Endothelial cell of umbilical vein (primary cell): ENCODE measurements at regions not wholly inside any gene's neighbourhood (a gene's known extent, or its start where the extent isn't known, plus 50 kb on each side); places are given as distances from the start of the nearest gene placed in this dataset.
A peak's percentile ranks its signal among the peaks of the same experiment; 100 is the strongest.

ENCODE experiments used
- BruUV-seq: library from RNA; stranded (reverse); fragments of 400-500 nt; replicated peaks from 2 replicates; lab custom pipeline; 2021; lab: Mats Ljungman, UMichigan
- CTCF ChIA-PET: fragments of 300-600, 350-600 bp; sonication (Branson Sonifier 250); formaldehyde crosslinking; loops from one replicate; lab custom pipeline; 2021; ENCODE audit warnings: antibody characterized with exemption, inconsistent platforms; lab: Charles Lee
- POLR2A ChIA-PET: fragments of 300-600, 350-600 bp; sonication (Branson Sonifier 250); formaldehyde crosslinking; loops from one replicate; lab custom pipeline; 2021; ENCODE audit warnings: antibody characterized with exemption, inconsistent platforms; lab: Charles Lee
- DNase-seq: peaks from one replicate; pipeline ENCODE4 v3.0.0-alpha.2; 2011; ENCODE audit warnings: low read depth, low spot score
- FAIRE-seq: peaks from 2 replicates; lab custom pipeline; 2011; peaks lifted over from hg19 to GRCh38; lab: Jason Lieb, UNC
- H2AFZ ChIP-seq: 2 replicates; pipeline ENCODE4 v1.6.0; 2012; ENCODE audit warnings: low read depth, low read length, control low read depth, inconsistent platforms
- H3K27ac ChIP-seq: 2 replicates; pipeline ENCODE4 v1.5.1; 2011; ENCODE audit warnings: low read depth, mild to moderate bottlenecking, control low read depth, low read length, moderate library complexity; ENCODE audit not compliant: insufficient read depth
- H3K27me3 ChIP-seq, 2 experiments: 2 replicates each; pipeline versions ENCODE4 v1.6.0 to v1.6.1; 2011; ENCODE audit warnings: low read length in 2 of 2, mixed read lengths in 1 of 2; ENCODE audit not compliant: control insufficient read depth in 2 of 2, insufficient read depth in 2 of 2
- H3K36me3 ChIP-seq, 2 experiments: 2 replicates in 1 of 2; 3 replicates in 1 of 2; pipeline ENCODE4 v1.5.1; 2011; ENCODE audit warnings: low read length in 2 of 2, mild to moderate bottlenecking in 1 of 2, moderate library complexity in 1 of 2; ENCODE audit not compliant: control insufficient read depth in 2 of 2, insufficient read depth in 2 of 2; ENCODE audit errors: extremely low read depth in 1 of 2
- H3K4me1 ChIP-seq: 3 replicates; pipeline ENCODE4 v1.5.1; 2011; ENCODE audit warnings: mild to moderate bottlenecking, low read length; ENCODE audit not compliant: control insufficient read depth, insufficient read depth; ENCODE audit errors: extremely low read depth
- H3K4me2 ChIP-seq: 2 replicates; pipeline ENCODE4 v1.6.1; 2011; ENCODE audit warnings: low read length, control low read depth, mixed read lengths; ENCODE audit not compliant: insufficient read depth
- H3K4me3 ChIP-seq, 3 experiments: fragments of 200-600 bp in 1 of 3; sonication (generic), shearing (Covaris generic) in 1 of 3; replicated peaks in 1 of 3; 2 replicates each; pipeline ENCODE4 v1.5.1; 2011 to 2016; ENCODE audit warnings: control low read depth in 3 of 3, low read length in 3 of 3, mild to moderate bottlenecking in 2 of 3, inconsistent platforms in 1 of 3, low read depth in 1 of 3, moderate library complexity in 1 of 3; ENCODE audit not compliant: insufficient read depth in 1 of 3
- H3K79me2 ChIP-seq: 2 replicates; pipeline ENCODE4 v1.6.0; 2012; ENCODE audit warnings: low read length, inconsistent platforms; ENCODE audit not compliant: control insufficient read depth, insufficient read depth
- H3K9ac ChIP-seq: replicated peaks from 2 replicates; pipeline ENCODE3; 2011; ENCODE audit warnings: low read length, control low read depth; ENCODE audit not compliant: insufficient read depth; ENCODE audit errors: extremely low read depth
- H3K9me1 ChIP-seq: replicated peaks from 3 replicates; pipeline ENCODE4 v1.6.0; 2011; ENCODE audit warnings: mild to moderate bottlenecking, low read length; ENCODE audit not compliant: control insufficient read depth, insufficient read depth; ENCODE audit errors: extremely low read depth
- H3K9me3 ChIP-seq: replicated peaks from 2 replicates; pipeline ENCODE4 v1.5.1; 2012; ENCODE audit warnings: low read length, inconsistent platforms; ENCODE audit not compliant: control insufficient read depth, insufficient read depth
- H4K20me1 ChIP-seq: replicated peaks from 2 replicates; pipeline ENCODE3; 2011; ENCODE audit warnings: mild to moderate bottlenecking, low read length; ENCODE audit not compliant: control insufficient read depth, insufficient read depth; ENCODE audit errors: extremely low read depth
- EZH2 ChIP-seq: IDR thresholded peaks from 2 replicates; pipeline ENCODE4 v1.6.1; 2012; ENCODE audit warnings: borderline replicate concordance, low read depth, mild to moderate bottlenecking, moderate library complexity, low read length, inconsistent platforms; ENCODE audit not compliant: severe bottlenecking
- FOS ChIP-seq: IDR thresholded peaks from 2 replicates; pipeline ENCODE4 v1.6.1; 2011; ENCODE audit warnings: mild to moderate bottlenecking, low read length, moderate library complexity, borderline replicate concordance; ENCODE audit not compliant: insufficient read depth
- GATA2 ChIP-seq: IDR thresholded peaks from 2 replicates; pipeline ENCODE4 v1.7.0; 2011; ENCODE audit warnings: low read depth, mild to moderate bottlenecking, moderate library complexity, mixed read lengths, low read length; ENCODE audit not compliant: insufficient read length, insufficient read depth
- MYC ChIP-seq: IDR thresholded peaks from one replicate; pipeline ENCODE4 v1.6.1; 2011; ENCODE audit warnings: mild to moderate bottlenecking, low read depth, low read length
- POLR2A ChIP-seq: IDR thresholded peaks from 2 replicates; pipeline ENCODE4 v1.6.1; 2012; ENCODE audit warnings: low read depth, mild to moderate bottlenecking, control low read depth, low read length
- dilution Hi-C: fragments of 300-500 bp; cut with MboI; formaldehyde crosslinking; loops from one replicate; pipeline ENCODE4 v1.15.0; 2019; ENCODE audit warnings: low sequenced_read_pairs; ENCODE audit not compliant: extremely low pct_ligation_motif_present
- intact Hi-C: fragments of 100-400 bp; cut with micrococcal nuclease; formaldehyde crosslinking; loops from one replicate; pipeline ENCODE4 v1.10.0; 2022
- TF ChIP-seq, protein P1 (sequence below), 2 donors: IDR thresholded peaks; 1 replicate in 1 of 2; 2 replicates in 1 of 2; pipeline ENCODE4 v1.5.1; 2011; ENCODE audit warnings: low read length in 2 of 2, mild to moderate bottlenecking in 2 of 2, moderate library complexity in 2 of 2, control low read depth in 1 of 2, inconsistent platforms in 1 of 2, low read depth in 1 of 2; ENCODE audit not compliant: insufficient read depth in 1 of 2; ENCODE audit errors: extremely low read depth in 1 of 2
- TF ChIP-seq, protein P2 (sequence below): IDR thresholded peaks from 2 replicates; pipeline ENCODE4 v1.6.1; 2011; ENCODE audit not compliant: insufficient read depth, insufficient read length

DNA sequence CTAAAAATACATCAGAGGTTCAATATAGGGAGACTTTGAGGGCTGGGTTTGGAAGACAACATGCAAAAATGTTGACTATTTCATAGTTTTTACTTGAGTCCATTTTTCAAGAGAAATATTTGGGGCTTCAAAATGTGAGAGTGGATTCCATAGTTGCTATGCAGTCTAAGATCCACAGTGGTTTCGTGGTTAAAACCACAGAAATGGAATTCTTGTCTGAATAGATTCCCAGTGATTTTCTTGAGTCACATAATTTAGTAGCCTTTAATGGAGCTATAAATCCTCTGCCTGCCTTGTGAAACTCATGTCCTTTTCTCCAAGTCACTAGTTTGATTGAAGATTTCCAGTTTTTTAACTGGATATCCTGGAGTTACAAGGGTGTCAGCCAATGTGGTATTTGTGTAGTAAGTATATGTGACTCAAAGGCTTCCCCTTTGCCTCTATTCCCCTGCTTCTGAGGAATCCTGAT, 94.7 kb upstream of the RBMS3 start:
- DNase-seq, result no peak
- Histone ChIP-seq H2AFZ (no peak overlapping the region), H3K9me1 (no peaks in the 10 kb centered on the region), H3K4me1 (peaks cover 17% of the 10 kb centered on the region), H3K27me3 (no peaks in the 10 kb centered on the region), H3K4me3 (no peak overlapping the region), H4K20me1 (no peaks in the 10 kb centered on the region), H3K9me3 (no peaks in the 10 kb centered on the region), H3K79me2 (no peaks in the 10 kb centered on the region), H3K9ac (no peak overlapping the region), H3K27ac (peak overlapping the region; percentile 90), H3K4me2 (no peak overlapping the region), H3K36me3 (no peaks in the 10 kb centered on the region)
- TF ChIP-seq MYC (no peak), FOS (no peak), GATA2 (no peak), POLR2A (no peak), EZH2 (no peak)
- TF ChIP-seq, protein P1, sequence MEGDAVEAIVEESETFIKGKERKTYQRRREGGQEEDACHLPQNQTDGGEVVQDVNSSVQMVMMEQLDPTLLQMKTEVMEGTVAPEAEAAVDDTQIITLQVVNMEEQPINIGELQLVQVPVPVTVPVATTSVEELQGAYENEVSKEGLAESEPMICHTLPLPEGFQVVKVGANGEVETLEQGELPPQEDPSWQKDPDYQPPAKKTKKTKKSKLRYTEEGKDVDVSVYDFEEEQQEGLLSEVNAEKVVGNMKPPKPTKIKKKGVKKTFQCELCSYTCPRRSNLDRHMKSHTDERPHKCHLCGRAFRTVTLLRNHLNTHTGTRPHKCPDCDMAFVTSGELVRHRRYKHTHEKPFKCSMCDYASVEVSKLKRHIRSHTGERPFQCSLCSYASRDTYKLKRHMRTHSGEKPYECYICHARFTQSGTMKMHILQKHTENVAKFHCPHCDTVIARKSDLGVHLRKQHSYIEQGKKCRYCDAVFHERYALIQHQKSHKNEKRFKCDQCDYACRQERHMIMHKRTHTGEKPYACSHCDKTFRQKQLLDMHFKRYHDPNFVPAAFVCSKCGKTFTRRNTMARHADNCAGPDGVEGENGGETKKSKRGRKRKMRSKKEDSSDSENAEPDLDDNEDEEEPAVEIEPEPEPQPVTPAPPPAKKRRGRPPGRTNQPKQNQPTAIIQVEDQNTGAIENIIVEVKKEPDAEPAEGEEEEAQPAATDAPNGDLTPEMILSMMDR (IDR thresholded peaks at IDR 0.05; ENCODE audit: extremely low read depth in 1 of 2, insufficient read depth in 1 of 2, low read depth in 1 of 2, low read length in 2 of 2), result no peak
- TF ChIP-seq, protein P2, sequence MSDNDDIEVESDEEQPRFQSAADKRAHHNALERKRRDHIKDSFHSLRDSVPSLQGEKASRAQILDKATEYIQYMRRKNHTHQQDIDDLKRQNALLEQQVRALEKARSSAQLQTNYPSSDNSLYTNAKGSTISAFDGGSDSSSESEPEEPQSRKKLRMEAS, result no peak
- ChIA-PET POLR2A (no interaction called here), CTCF (interaction anchor here (0.9 to 1.7 kb wide), 4 partner anchors 9 to 95 kb away, joined by 3 to 7 read pairs (median 4); partner anchors contain the start of gene RBMS3)
- no peak for FAIRE-seq
- intact Hi-C loops (loop anchor here (2.0 kb wide), 2 partner anchors 95 to 573 kb away; partner anchors contain the start of gene RBMS3), dilution Hi-C loops (no loop called here)
- no TSS peak for BruUV-seq
